ENCODE measurements at regions not wholly inside any gene's neighbourhood (a gene's known extent, or its start where the extent isn't known, plus 50 kb on each side); places are given as distances from the start of the nearest gene placed in this dataset.

GRCh38 chr14:26204728-26205479 is 392.9 kb downstream of the NOVA1 start:
- ATAC-seq = peak; percentile 46
- no peak for TF ChIP-seq EP300 (IDR thresholded peaks at IDR 0.05)
- TF ChIP-seq POLR2AphosphoS5 (IDR thresholded peaks at IDR 0.05) = no peak
- no peak for TF ChIP-seq POLR2A (IDR thresholded peaks at IDR 0.05)
- no peak for TF ChIP-seq CTCF (IDR thresholded peaks at IDR 0.05)
- peaks cover 14% of the 10 kb centered on the region for H3K27me3 ChIP-seq
- 16 to 27% methylated on average over 20 to 22 of the region's 48 CpGs for WGBS, 2 donors (ENCODE audit: low coverage in 1 of 2)
- H3K27ac ChIP-seq = peak overlapping the region in 2 of 4 donors; percentile 35 to 59
- peak overlapping the region; percentile 38 to 55 for H3K4me3 ChIP-seq
- no peaks in the 10 kb centered on the region for H3K9me3 ChIP-seq
- no peaks in the 10 kb centered on the region for H3K36me3 ChIP-seq
- H3K4me1 ChIP-seq = peaks cover 0 to 8% (median 0%) of the 10 kb centered on the region in 3 donors

- Histone ChIP-seq H3K27ac (peak overlapping the region in 1 of 4 donors; percentile 59), H3K4me3 (peak overlapping the region in 1 of 2 donors; percentile 55)
- ATAC-seq = no peak
These were observed 393.5 kb downstream of the NOVA1 start for GRCh38 chr14:26204366-26204727.

DNA sequence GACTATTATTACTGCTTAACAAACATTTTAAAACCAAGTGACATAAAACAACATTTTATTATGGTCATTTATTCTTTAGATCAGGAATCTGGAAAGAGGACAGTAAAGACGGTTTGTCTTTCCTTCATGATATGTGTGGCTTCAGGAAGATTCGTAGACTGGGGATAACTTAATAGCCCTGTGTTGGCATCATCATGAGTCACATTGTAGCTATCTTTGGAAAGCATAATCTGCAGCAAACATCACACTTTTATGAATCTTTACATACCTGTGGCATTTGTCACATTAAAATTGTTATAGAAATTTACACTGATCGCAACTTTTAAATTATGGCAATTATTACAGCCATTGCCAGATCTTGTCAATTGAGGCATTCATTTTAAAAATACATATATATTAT is 397.1 kb downstream of the NOVA1 start:
- Histone ChIP-seq H3K36me3 (no peaks in the 10 kb centered on the region), H3K9me3 (no peaks in the 10 kb centered on the region), H3K4me3 (no peak overlapping the region), H3K4me1 (peaks cover 0 to 8% (median 0%) of the 10 kb centered on the region in 3 donors), H3K27ac (no peak overlapping the region), H3K27me3 (peaks cover 14% of the 10 kb centered on the region)
- no peak for ATAC-seq
- 89 to 98% methylated on average over 3 of the region's 3 CpGs for WGBS, 2 donors (ENCODE audit: low coverage in 1 of 2)
- TF ChIP-seq CTCF (IDR thresholded peaks at IDR 0.05) = no peak
- TF ChIP-seq POLR2AphosphoS5 (IDR thresholded peaks at IDR 0.05) = no peak
- TF ChIP-seq EP300 (IDR thresholded peaks at IDR 0.05) = no peak
- TF ChIP-seq POLR2A (IDR thresholded peaks at IDR 0.05) = no peak

More at GRCh38 chr14:26204366-26204727, 393.5 kb downstream of the NOVA1 start:
- H3K4me1 ChIP-seq = peaks cover 0 to 8% (median 0%) of the 10 kb centered on the region in 3 donors
- H3K27me3 ChIP-seq = peaks cover 14% of the 10 kb centered on the region
- TF ChIP-seq EP300 (IDR thresholded peaks at IDR 0.05) = no peak
- TF ChIP-seq CTCF (IDR thresholded peaks at IDR 0.05) = no peak
- no peak for TF ChIP-seq POLR2AphosphoS5 (IDR thresholded peaks at IDR 0.05)
- no peaks in the 10 kb centered on the region for H3K36me3 ChIP-seq
- whole genome bisulfite sequencing, 2 donors (ENCODE audit: low coverage in 1 of 2) = 40 to 44% methylated on average over 4 to 5 of the region's 5 CpGs
- H3K9me3 ChIP-seq = no peaks in the 10 kb centered on the region

GRCh38 chr14:26199590-26200370 is 398.1 kb downstream of the NOVA1 start:
- Histone ChIP-seq H3K4me1 (peaks cover 0 to 1% (median 0%) of the 10 kb centered on the region in 3 donors), H3K27ac (no peak overlapping the region), H3K9me3 (no peaks in the 10 kb centered on the region), H3K36me3 (no peaks in the 10 kb centered on the region), H3K4me3 (no peak overlapping the region), H3K27me3 (peaks cover 10% of the 10 kb centered on the region)
- 66 to 69% methylated on average over 6 of the region's 6 CpGs for WGBS, 2 donors (ENCODE audit: low coverage in 1 of 2)
- no peak for ATAC-seq
- TF ChIP-seq EP300 (IDR thresholded peaks at IDR 0.05) (no peak), POLR2A (IDR thresholded peaks at IDR 0.05) (no peak), CTCF (IDR thresholded peaks at IDR 0.05) (no peak), POLR2AphosphoS5 (IDR thresholded peaks at IDR 0.05) (no peak)

Measured in gastroesophageal sphincter (tissue), 4 donors.